ENCODE measurements at regions not wholly inside any gene's neighbourhood (a gene's known extent, or its start where the extent isn't known, plus 50 kb on each side); places are given as distances from the start of the nearest gene placed in this dataset.

- H3K4me2 ChIP-seq (ENCODE audit: low read depth, low read length), result no peak overlapping the region
- H2AFZ ChIP-seq (ENCODE audit: low read length), result no peak overlapping the region
- peaks cover 3 to 25% of the 10 kb centered on the region in 2 experiments; a peak in 3 of 5 replicates for H3K27me3 ChIP-seq (ENCODE audit: control insufficient read depth in 1 of 2, insufficient read depth in 2 of 2, low read length in 2 of 2)
- no peak for DNase-seq (ENCODE audit: low spot score)
- no peak overlapping the region for H3K4me3 ChIP-seq (replicated peaks in 1 of 3; ENCODE audit: insufficient read depth in 1 of 3, low read depth in 2 of 3, low read length in 3 of 3)
- 19% methylated on average over 5 of the region's 7 CpGs for WGBS (ENCODE audit: low lambda C conversion rate)
- in situ Hi-C loops (cut with HindIII; ENCODE audit: extremely low pct_ligation_motif_present, low pct_unique_long_range_greater_than_20kb) (no loop called here), intact Hi-C loops (cut with micrococcal nuclease; ENCODE audit: unreplicated experiment) (no loop called here)
- CTCF ChIA-PET (ENCODE audit: low intra/inter-chr PET ratio, low total read pairs), result no interaction called here
- no peak overlapping the region for H3K27ac ChIP-seq (ENCODE audit: extremely low read length, insufficient read depth, low read length)
- no peak overlapping the region for H3K9ac ChIP-seq (ENCODE audit: insufficient read depth, low read depth, low read length)
- no peak for FAIRE-seq
- POLR2A ChIA-PET, result no interaction called here
- no peaks in the 10 kb centered on the region for H3K4me1 ChIP-seq (ENCODE audit: insufficient read depth, low read length)
- no peaks in the 10 kb centered on the region for H4K20me1 ChIP-seq (ENCODE audit: insufficient read depth, low read length)
- H3K79me2 ChIP-seq (ENCODE audit: insufficient read depth, low read length), result no peaks in the 10 kb centered on the region
- no peaks in the 10 kb centered on the region for H3K36me3 ChIP-seq (replicated peaks in 1 of 2; ENCODE audit: control insufficient read depth in 1 of 2, insufficient read depth in 2 of 2, low read length in 2 of 2)
- no TSS peak for BruUV-seq (replicated peaks)
- no peaks in the 10 kb centered on the region for H3K9me3 ChIP-seq (ENCODE audit: low read length)
- no peak for ATAC-seq
- TF ChIP-seq ZFY (CRISPR knock-in tag; IDR thresholded peaks at IDR 0.05) (no peak), PAWR (CRISPR knock-in tag; IDR thresholded peaks at IDR 0.05; ENCODE audit: borderline replicate concordance) (no peak), SALL1 (CRISPR knock-in tag; IDR thresholded peaks at IDR 0.05) (no peak), XRCC5 (optimal IDR thresholded peaks at IDR 0.05; ENCODE audit: low read length) (no peak), KDM5B (CRISPR knock-in tag; IDR thresholded peaks at IDR 0.05; ENCODE audit: borderline replicate concordance) (no peak), RERE (CRISPR knock-in tag; IDR thresholded peaks at IDR 0.05; ENCODE audit: low read depth) (no peak), ZNF598 (CRISPR knock-in tag; IDR thresholded peaks at IDR 0.05; ENCODE audit: borderline replicate concordance) (no peak), THRA (CRISPR knock-in tag; IDR thresholded peaks at IDR 0.05; ENCODE audit: borderline replicate concordance) (no peak), ZNF275 (CRISPR knock-in tag; IDR thresholded peaks at IDR 0.05; ENCODE audit: borderline replicate concordance) (no peak), ZNF552 (CRISPR knock-in tag; IDR thresholded peaks at IDR 0.05; ENCODE audit: borderline replicate concordance) (no peak), ZNF24 (IDR thresholded peaks at IDR 0.05) (peak; percentile 56; the same call in 1 of the 2 replicates), ZNF768 (CRISPR knock-in tag; IDR thresholded peaks at IDR 0.05) (peak; percentile 61), MAFK (conservative IDR thresholded peaks at IDR 0.05 in 1 of 2, IDR thresholded peaks at IDR 0.05 in 1 of 2; ENCODE audit: low read length in 2 of 2) (no peak), ZNF44 (CRISPR knock-in tag; IDR thresholded peaks at IDR 0.05) (no peak)
Observed at GRCh38 chr1:25064465-25065240, 134.6 kb upstream of the RUNX3 start.

Measured in HepG2 (cell line).